OCI-LY7 (cell line): ENCODE measurements at regions not wholly inside any gene's neighbourhood (a gene's known extent, or its start where the extent isn't known, plus 50 kb on each side); places are given as distances from the start of the nearest gene placed in this dataset.

ENCODE experiments used
- BruUV-seq: library from RNA; stranded (reverse); fragments of 400-500 nt; replicated peaks from 2 replicates; lab custom pipeline; 2021; lab: Mats Ljungman, UMichigan
- CTCF ChIA-PET: fragments of 300-600 bp; sonication (Branson Sonifier 250); formaldehyde crosslinking; loops from one replicate; lab custom pipeline; 2022; ENCODE audit warnings: antibody characterized with exemption; ENCODE audit not compliant: unreplicated experiment; lab: Charles Lee
- POLR2A ChIA-PET: fragments of 300-600 bp; sonication (Branson Sonifier 250); formaldehyde crosslinking; loops from one replicate; lab custom pipeline; 2022; ENCODE audit warnings: antibody characterized with exemption; lab: Charles Lee
- DNase-seq: peaks from one replicate; pipeline ENCODE4 v3.0.0-alpha.2; 2015; ENCODE audit warnings: low spot score
- H2AFZ ChIP-seq: fragments of 200-600 bp; sonication (generic), shearing (Covaris generic); 2 replicates; pipeline ENCODE4 v1.6.1; 2014; ENCODE audit warnings: mild to moderate bottlenecking, antibody characterized with exemption, low read length, moderate library complexity
- H3K27ac ChIP-seq: fragments of 200-600 bp; sonication (generic); 2 replicates; pipeline ENCODE4 v1.5.1; 2014; ENCODE audit warnings: mixed run types, low read depth, mild to moderate bottlenecking, moderate library complexity, low read length, inconsistent platforms; ENCODE audit not compliant: poor library complexity, severe bottlenecking
- H3K36me3 ChIP-seq: fragments of 200-600 bp; sonication (generic); 2 replicates; pipeline ENCODE4 v1.6.1; 2014; ENCODE audit warnings: mild to moderate bottlenecking, antibody characterized with exemption, low read length, moderate library complexity, mixed read lengths; ENCODE audit not compliant: insufficient read depth
- H3K4me1 ChIP-seq: fragments of 200-600 bp; sonication (generic); 2 replicates; pipeline ENCODE4 v1.5.1; 2014; ENCODE audit warnings: mild to moderate bottlenecking, low read length; ENCODE audit not compliant: insufficient read depth, poor library complexity, severe bottlenecking
- H3K4me2 ChIP-seq: fragments of 200-600 bp; sonication (generic); 2 replicates; pipeline ENCODE4 v1.6.1; 2014; ENCODE audit warnings: mild to moderate bottlenecking, low read length
- H3K4me3 ChIP-seq: fragments of 200-600 bp; sonication (generic); 2 replicates; pipeline ENCODE4 v1.5.1; 2014; ENCODE audit warnings: mild to moderate bottlenecking, low read depth, low read length; ENCODE audit not compliant: poor library complexity, severe bottlenecking
- H3K79me2 ChIP-seq: fragments of 200-600 bp; sonication (generic); 2 replicates; pipeline ENCODE4 v1.6.1; 2016; ENCODE audit warnings: low read depth, mild to moderate bottlenecking, low read length, moderate library complexity, mixed read lengths; ENCODE audit not compliant: insufficient read depth
- H3K9me2 ChIP-seq: fragments of 200-600 bp; sonication (generic); 2 replicates; pipeline ENCODE4 v1.6.1; 2016; ENCODE audit warnings: mild to moderate bottlenecking, low read length, mixed read lengths; ENCODE audit not compliant: insufficient read depth
- H3K9me3 ChIP-seq: fragments of 200-600 bp; sonication (generic); 2 replicates; pipeline ENCODE4 v1.6.1; 2014; ENCODE audit warnings: mild to moderate bottlenecking, mixed run types, low read length, mixed read lengths
- H4K20me1 ChIP-seq: fragments of 200-600 bp; sonication (generic); 2 replicates; pipeline ENCODE4 v1.6.1; 2014; ENCODE audit warnings: mild to moderate bottlenecking, antibody characterized with exemption, low read length, moderate library complexity, mixed read lengths; ENCODE audit not compliant: insufficient read depth
- CTCF ChIP-seq: fragments of 200-600 bp; sonication (generic); conservative IDR thresholded peaks from 2 replicates; pipeline ENCODE4 v1.5.1; 2014; ENCODE audit warnings: mild to moderate bottlenecking, antibody characterized with exemption, low read length, moderate library complexity, mixed read lengths
- EZH2phosphoT487 ChIP-seq: fragments of 200-600 bp; sonication (generic); IDR thresholded peaks from 2 replicates; pipeline ENCODE4 v1.6.1; 2018; ENCODE audit warnings: low read depth, borderline replicate concordance, mild to moderate bottlenecking, mixed run types, antibody characterized with exemption, low read length, moderate library complexity, mixed read lengths
- intact Hi-C: fragments of 100-400 bp; cut with micrococcal nuclease; formaldehyde crosslinking; loops from one replicate; pipeline ENCODE4 v1.10.0; 2022; ENCODE audit not compliant: unreplicated experiment

DNA sequence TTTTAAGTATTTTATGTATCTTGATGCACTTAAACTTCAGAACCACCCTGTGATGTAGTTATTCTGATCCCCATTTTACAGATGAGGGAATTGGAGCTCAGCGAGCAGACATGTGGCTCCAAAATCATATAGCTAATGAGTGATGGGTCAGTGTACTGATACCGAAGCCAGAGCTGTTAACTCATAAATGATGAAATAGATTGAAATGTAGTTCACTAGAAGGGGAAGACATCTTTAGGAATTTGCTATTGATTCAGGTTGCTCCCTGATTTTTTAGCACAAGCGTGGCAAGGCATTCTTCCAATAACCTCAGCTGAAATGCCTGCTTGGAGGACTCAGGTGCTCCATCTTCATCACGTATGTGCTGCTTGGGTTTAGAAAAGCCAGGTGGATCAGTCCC lies 228.8 kb downstream of the PTEN start:
- Histone ChIP-seq H2AFZ (peak overlapping the region; percentile 95), H3K79me2 (no peaks in the 10 kb centered on the region), H3K4me3 (no peak overlapping the region), H3K27ac (no peak overlapping the region), H3K4me2 (0 out of 2 replicates have a peak overlapping the region, but pooled peaks have one; percentile 36), H3K9me2 (no peaks in the 10 kb centered on the region), H3K36me3 (no peaks in the 10 kb centered on the region), H3K9me3 (no peaks in the 10 kb centered on the region), H3K4me1 (peaks cover 30% of the 10 kb centered on the region), H4K20me1 (no peaks in the 10 kb centered on the region)
- intact Hi-C loops, result no loop called here
- BruUV-seq, result no TSS peak
- TF ChIP-seq EZH2phosphoT487 (no peak), CTCF (no peak)
- CTCF ChIA-PET, result interaction anchor here (1.2 to 1.4 kb wide), 3 partner anchors 10 to 26 kb away, joined by 4 read pairs; no protein-coding TSS in a partner anchor
- POLR2A ChIA-PET, result interaction anchor here (0.7 to 8.2 kb wide), 16 partner anchors 8 to 299 kb away, joined by 3 to 56 read pairs (median 4); no protein-coding TSS in a partner anchor
- no peak for DNase-seq

- H3K36me3 ChIP-seq, result no peaks in the 10 kb centered on the region
- intact Hi-C loops, result no loop called here
- H3K9me2 ChIP-seq, result no peaks in the 10 kb centered on the region
- H3K79me2 ChIP-seq, result no peaks in the 10 kb centered on the region
- H2AFZ ChIP-seq, result no peak overlapping the region
- BruUV-seq, result no TSS peak
- no peak for TF ChIP-seq EZH2phosphoT487
- TF ChIP-seq CTCF, result no peak
- H4K20me1 ChIP-seq, result no peaks in the 10 kb centered on the region
- ChIA-PET POLR2A (interaction anchor here (0.7 to 8.2 kb wide), 8 partner anchors 11 to 168 kb away, joined by 3 to 56 read pairs (median 6); no protein-coding TSS in a partner anchor), CTCF (interaction anchor here (1.2 kb wide), 1 partner anchor 11 kb away, joined by 4 read pairs; no protein-coding TSS in a partner anchor)
- H3K9me3 ChIP-seq, result no peaks in the 10 kb centered on the region
- no peak for DNase-seq
- H3K27ac ChIP-seq, result no peak overlapping the region
- no peak overlapping the region for H3K4me2 ChIP-seq
- H3K4me3 ChIP-seq, result no peak overlapping the region
- H3K4me1 ChIP-seq, result peaks cover 30% of the 10 kb centered on the region
These were observed 229.5 kb downstream of the PTEN start for GRCh38 chr10:88092973-88093372.

GRCh38 chr10:88094795-88095194 lies 231.4 kb downstream of the PTEN start:
- H3K27ac ChIP-seq, result no peak overlapping the region
- no peaks in the 10 kb centered on the region for H3K9me3 ChIP-seq
- ChIA-PET CTCF (no interaction called here), POLR2A (interaction anchor here (1.0 to 8.2 kb wide), 4 partner anchors 12 to 32 kb away, joined by 3 to 56 read pairs (median 4); no protein-coding TSS in a partner anchor)
- BruUV-seq, result no TSS peak
- DNase-seq, result no peak
- TF ChIP-seq EZH2phosphoT487 (no peak), CTCF (no peak)
- no peak overlapping the region for H3K4me2 ChIP-seq
- no peaks in the 10 kb centered on the region for H3K9me2 ChIP-seq
- no peaks in the 10 kb centered on the region for H4K20me1 ChIP-seq
- peaks cover 30% of the 10 kb centered on the region for H3K4me1 ChIP-seq
- intact Hi-C loops, result no loop called here
- H3K4me3 ChIP-seq, result no peak overlapping the region
- H3K79me2 ChIP-seq, result no peaks in the 10 kb centered on the region
- H3K36me3 ChIP-seq, result no peaks in the 10 kb centered on the region
- no peak overlapping the region for H2AFZ ChIP-seq
